Keratinocyte (primary cell): ENCODE measurements at regions not wholly inside any gene's neighbourhood (a gene's known extent, or its start where the extent isn't known, plus 50 kb on each side); places are given as distances from the start of the nearest gene placed in this dataset.
A peak's percentile ranks its signal among the peaks of the same experiment; 100 is the strongest.

Experiments
- DNase-seq: peaks from one replicate; pipeline ENCODE4 v3.0.0-alpha.2; 2011; ENCODE audit warnings: low read depth, missing footprints, low spot score
- FAIRE-seq: peaks from 2 replicates; lab custom pipeline; 2011; peaks lifted over from hg19 to GRCh38; lab: Jason Lieb, UNC
- H2AFZ ChIP-seq: 2 replicates; pipeline ENCODE4 v1.6.0; 2012; ENCODE audit warnings: low read length, control low read depth, inconsistent platforms; ENCODE audit not compliant: control insufficient read depth
- H3K27ac ChIP-seq: 2 replicates; pipeline ENCODE4 v1.5.1; 2011; ENCODE audit warnings: low read length; ENCODE audit not compliant: control insufficient read depth, insufficient read depth
- H3K27me3 ChIP-seq: 3 replicates; pipeline ENCODE4 v1.6.0; 2011; ENCODE audit warnings: low read length; ENCODE audit not compliant: control insufficient read depth, insufficient read depth; ENCODE audit errors: extremely low read depth
- H3K36me3 ChIP-seq, 2 experiments: 2 replicates in 1 of 2; 3 replicates in 1 of 2; pipeline ENCODE4 v1.5.1; 2011; ENCODE audit warnings: low read length in 2 of 2, mild to moderate bottlenecking in 1 of 2; ENCODE audit not compliant: control insufficient read depth in 2 of 2, insufficient read depth in 2 of 2; ENCODE audit errors: extremely low read depth in 1 of 2
- H3K4me1 ChIP-seq: 3 replicates; pipeline ENCODE4 v1.5.1; 2011; ENCODE audit warnings: low read length; ENCODE audit not compliant: control insufficient read depth, insufficient read depth; ENCODE audit errors: extremely low read depth
- H3K4me2 ChIP-seq: 3 replicates; pipeline ENCODE4 v1.6.0; 2011; ENCODE audit warnings: low read depth, low read length; ENCODE audit not compliant: control insufficient read depth, insufficient read depth; ENCODE audit errors: extremely low read depth
- H3K4me3 ChIP-seq, 3 experiments: fragments of 200-600 bp in 1 of 3; sonication (generic) in 1 of 3; 2 replicates in 2 of 3; 3 replicates in 1 of 3; pipeline ENCODE4 v1.5.1; 2011 to 2016; ENCODE audit warnings: low read length in 3 of 3, mild to moderate bottlenecking in 3 of 3, control low read depth in 2 of 3, inconsistent platforms in 1 of 3, low read depth in 1 of 3, mixed read lengths in 1 of 3, mixed run types in 1 of 3, moderate library complexity in 1 of 3; ENCODE audit not compliant: control insufficient read depth in 2 of 3, insufficient read depth in 2 of 3; ENCODE audit errors: extremely low read depth in 1 of 3
- H3K79me2 ChIP-seq: 2 replicates; pipeline ENCODE4 v1.6.0; 2012; ENCODE audit warnings: low read length; ENCODE audit not compliant: control insufficient read depth, insufficient read depth
- H3K9ac ChIP-seq: 3 replicates; pipeline ENCODE4 v1.6.0; 2011; ENCODE audit warnings: low read length; ENCODE audit not compliant: control insufficient read depth, insufficient read depth; ENCODE audit errors: extremely low read depth
- H3K9me1 ChIP-seq: 3 replicates; pipeline ENCODE4 v1.6.0; 2011; ENCODE audit warnings: low read length; ENCODE audit not compliant: control insufficient read depth, insufficient read depth; ENCODE audit errors: extremely low read depth
- H3K9me3 ChIP-seq: 2 replicates; pipeline ENCODE4 v1.5.1; 2012; ENCODE audit warnings: low read depth, low read length; ENCODE audit not compliant: control insufficient read depth
- H4K20me1 ChIP-seq: 3 replicates; pipeline ENCODE4 v1.6.0; 2011; ENCODE audit warnings: low read length; ENCODE audit not compliant: control insufficient read depth, insufficient read depth; ENCODE audit errors: extremely low read depth
- EZH2 ChIP-seq: IDR thresholded peaks from one replicate; pipeline ENCODE4 v1.6.1; 2012; ENCODE audit warnings: inconsistent platforms, mild to moderate bottlenecking, low read length, moderate library complexity
- dilution Hi-C: fragments of 300-500 bp; cut with MboI; formaldehyde crosslinking; loops from one replicate; pipeline ENCODE4 v1.7.0; 2020; ENCODE audit warnings: low sequenced_read_pairs; ENCODE audit not compliant: extremely low pct_ligation_motif_present
- TF ChIP-seq, protein P1 (sequence below), 3 experiments: IDR thresholded peaks in 1 of 3; conservative IDR thresholded peaks in 1 of 3; optimal IDR thresholded peaks in 1 of 3; 2 replicates in 2 of 3; 3 replicates in 1 of 3; pipeline versions ENCODE3 to v1.5.1; 2011; ENCODE audit warnings: low read length in 3 of 3, mild to moderate bottlenecking in 3 of 3, moderate library complexity in 2 of 3, control low read depth in 1 of 3, inconsistent platforms in 1 of 3; ENCODE audit not compliant: insufficient read depth in 2 of 3; ENCODE audit errors: extremely low read depth in 1 of 3

DNA sequence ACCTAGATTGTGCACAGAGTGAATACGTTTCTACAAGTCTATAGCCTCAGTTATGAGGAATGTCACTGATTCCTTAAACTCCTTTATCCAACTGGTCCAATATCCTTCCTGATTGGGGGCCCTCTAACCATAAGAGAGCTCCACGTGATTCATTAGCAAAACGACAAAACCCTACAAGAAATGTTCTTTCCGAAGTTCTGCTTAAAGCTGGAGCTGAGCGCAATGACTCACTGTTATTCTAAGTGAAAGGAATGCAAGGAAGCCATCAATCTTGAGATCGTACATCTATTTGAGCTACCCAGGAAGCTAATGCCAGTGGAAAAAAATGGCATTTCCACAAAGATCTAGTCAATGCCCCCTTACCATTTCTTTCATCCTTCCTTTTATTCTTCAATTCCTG lies 354.9 kb upstream of the CDH20 start:
- dilution Hi-C loops = no loop called here

DNA sequence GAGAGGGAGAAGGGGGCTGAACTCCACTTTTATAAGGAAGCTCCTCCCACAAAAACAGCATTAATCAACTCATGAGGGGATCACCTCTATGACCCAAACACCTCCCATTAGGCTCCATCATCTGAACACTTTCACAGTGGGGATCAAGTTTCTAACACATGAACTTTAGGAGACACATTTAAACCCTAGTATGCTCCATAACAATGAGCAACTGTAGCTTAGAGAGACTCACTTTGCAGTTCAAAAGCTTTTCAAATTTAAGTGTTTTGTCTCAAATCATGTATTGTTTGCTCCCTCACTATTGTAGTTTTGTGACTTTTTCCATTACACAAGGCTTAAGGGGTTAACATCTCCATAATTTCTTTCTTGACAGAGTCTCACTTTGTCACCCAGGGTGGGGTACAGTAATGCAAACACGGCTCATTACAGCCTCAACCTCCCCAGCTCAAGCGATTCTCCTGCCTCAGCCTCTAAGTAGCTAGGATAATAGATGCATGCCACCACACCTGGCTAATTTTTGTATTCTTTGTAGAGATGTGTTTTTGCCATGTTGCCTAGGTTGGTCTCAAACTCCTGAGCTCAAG lies 352.7 kb upstream of the CDH20 start:
- H2AFZ ChIP-seq = no peak overlapping the region
- H3K9me3 ChIP-seq = no peaks in the 10 kb centered on the region
- H3K36me3 ChIP-seq = no peaks in the 10 kb centered on the region
- no peaks in the 10 kb centered on the region for H3K27me3 ChIP-seq
- H3K79me2 ChIP-seq = no peaks in the 10 kb centered on the region
- no peak overlapping the region for H3K4me3 ChIP-seq
- H3K4me2 ChIP-seq = no peak overlapping the region
- FAIRE-seq (no peak), DNase-seq (no peak)
- no peaks in the 10 kb centered on the region for H3K9me1 ChIP-seq
- dilution Hi-C loops = no loop called here
- no peak overlapping the region for H3K27ac ChIP-seq
- no peak overlapping the region for H3K9ac ChIP-seq
- peaks cover 7% of the 10 kb centered on the region for H3K4me1 ChIP-seq
- H4K20me1 ChIP-seq = no peaks in the 10 kb centered on the region
- TF ChIP-seq, protein P1, sequence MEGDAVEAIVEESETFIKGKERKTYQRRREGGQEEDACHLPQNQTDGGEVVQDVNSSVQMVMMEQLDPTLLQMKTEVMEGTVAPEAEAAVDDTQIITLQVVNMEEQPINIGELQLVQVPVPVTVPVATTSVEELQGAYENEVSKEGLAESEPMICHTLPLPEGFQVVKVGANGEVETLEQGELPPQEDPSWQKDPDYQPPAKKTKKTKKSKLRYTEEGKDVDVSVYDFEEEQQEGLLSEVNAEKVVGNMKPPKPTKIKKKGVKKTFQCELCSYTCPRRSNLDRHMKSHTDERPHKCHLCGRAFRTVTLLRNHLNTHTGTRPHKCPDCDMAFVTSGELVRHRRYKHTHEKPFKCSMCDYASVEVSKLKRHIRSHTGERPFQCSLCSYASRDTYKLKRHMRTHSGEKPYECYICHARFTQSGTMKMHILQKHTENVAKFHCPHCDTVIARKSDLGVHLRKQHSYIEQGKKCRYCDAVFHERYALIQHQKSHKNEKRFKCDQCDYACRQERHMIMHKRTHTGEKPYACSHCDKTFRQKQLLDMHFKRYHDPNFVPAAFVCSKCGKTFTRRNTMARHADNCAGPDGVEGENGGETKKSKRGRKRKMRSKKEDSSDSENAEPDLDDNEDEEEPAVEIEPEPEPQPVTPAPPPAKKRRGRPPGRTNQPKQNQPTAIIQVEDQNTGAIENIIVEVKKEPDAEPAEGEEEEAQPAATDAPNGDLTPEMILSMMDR (optimal IDR thresholded peaks at IDR 0.05 in 1 of 3, IDR thresholded peaks at IDR 0.05 in 1 of 3, conservative IDR thresholded peaks at IDR 0.05 in 1 of 3; ENCODE audit: extremely low read depth in 1 of 3, insufficient read depth in 2 of 3, low read length in 3 of 3) = no peak
- no peak for TF ChIP-seq EZH2

More for the DNA sequence above, 354.9 kb upstream of the CDH20 start:
- H2AFZ ChIP-seq = peak overlapping the region; percentile 33
- no peaks in the 10 kb centered on the region for H3K9me3 ChIP-seq
- DNase-seq (peak; percentile 7), FAIRE-seq (peak; percentile 91)
- no peak overlapping the region for H3K9ac ChIP-seq
- H3K27me3 ChIP-seq = no peaks in the 10 kb centered on the region
- peaks cover 7% of the 10 kb centered on the region for H3K4me1 ChIP-seq
- H3K4me2 ChIP-seq = peak overlapping the region; percentile 50
- no peaks in the 10 kb centered on the region for H3K79me2 ChIP-seq
- no peaks in the 10 kb centered on the region for H3K9me1 ChIP-seq
- no peaks in the 10 kb centered on the region for H4K20me1 ChIP-seq
- H3K36me3 ChIP-seq = no peaks in the 10 kb centered on the region
- no peak overlapping the region for H3K27ac ChIP-seq
- TF ChIP-seq EZH2 = no peak
- TF ChIP-seq, protein P1 (optimal IDR thresholded peaks at IDR 0.05 in 1 of 3, IDR thresholded peaks at IDR 0.05 in 1 of 3, conservative IDR thresholded peaks at IDR 0.05 in 1 of 3; ENCODE audit: extremely low read depth in 1 of 3, insufficient read depth in 2 of 3, low read length in 3 of 3) = no peak
- no peak overlapping the region for H3K4me3 ChIP-seq
